SK-N-SH (cell line): ENCODE measurements at regions not wholly inside any gene's neighbourhood (a gene's known extent, or its start where the extent isn't known, plus 50 kb on each side); places are given as distances from the start of the nearest gene placed in this dataset.

ENCODE experiments used
- CTCF ChIA-PET: fragments of 300-600, 350-600 bp; formaldehyde crosslinking; extraction: SDS; loops from one replicate; lab custom pipeline; 2021; lab: Yijun Ruan, JAX
- POLR2A ChIA-PET: fragments of 350-600 bp; sonication (Branson Sonifier 250); formaldehyde crosslinking; extraction: SDS; loops from one replicate; lab custom pipeline; 2020; ENCODE audit warnings: antibody characterized with exemption, inconsistent platforms; lab: Yijun Ruan, JAX
- DNase-seq: peaks from one replicate; pipeline ENCODE4 v3.0.0; 2012
- H2AFZ ChIP-seq: fragments of 200-600 bp; sonication (generic); 2 replicates; pipeline ENCODE4 v1.8.1; 2016; ENCODE audit warnings: antibody characterized with exemption, mild to moderate bottlenecking, low read depth
- H3F3A ChIP-seq: fragments of 200-600 bp; sonication (generic); replicated peaks from 2 replicates; pipeline ENCODE3; 2016; ENCODE audit warnings: antibody characterized with exemption, mild to moderate bottlenecking; ENCODE audit not compliant: insufficient read depth
- H3K27ac ChIP-seq, 2 experiments: fragments of 200-500 bp in 1 of 2; fragments of 200-600 bp in 1 of 2; sonication (Bioruptor generic) in 1 of 2; sonication (generic), shearing (Covaris generic) in 1 of 2; 2 replicates each; pipeline versions ENCODE4 v1.5.1 to v1.6.1; 2014 to 2016; ENCODE audit warnings: low read depth in 2 of 2, inconsistent platforms in 1 of 2, low read length in 1 of 2, mild to moderate bottlenecking in 1 of 2, mixed read lengths in 1 of 2
- H3K27me3 ChIP-seq: fragments of 200-600 bp; sonication (generic), shearing (Covaris generic); 2 replicates; pipeline ENCODE4 v1.6.1; 2016; ENCODE audit warnings: mixed run types; ENCODE audit not compliant: insufficient read depth
- H3K36me3 ChIP-seq, 2 experiments: fragments of 200-500 bp in 1 of 2; fragments of 200-600 bp in 1 of 2; sonication (Bioruptor generic) in 1 of 2; sonication (generic) in 1 of 2; replicated peaks in 1 of 2; 2 replicates each; pipeline versions ENCODE3 to v1.5.1; 2014 to 2016; ENCODE audit warnings: low read length in 1 of 2, mild to moderate bottlenecking in 1 of 2; ENCODE audit not compliant: insufficient read depth in 2 of 2, control insufficient read depth in 1 of 2
- H3K4me1 ChIP-seq, 2 experiments: fragments of 200-500 bp in 1 of 2; fragments of 200-600 bp in 1 of 2; sonication (Bioruptor generic) in 1 of 2; sonication (generic), shearing (Covaris generic) in 1 of 2; 2 replicates each; pipeline versions ENCODE4 v1.5.1 to v1.6.1; 2014 to 2016; ENCODE audit warnings: low read depth in 1 of 2, low read length in 1 of 2, mixed run types in 1 of 2; ENCODE audit not compliant: insufficient read depth in 2 of 2, control insufficient read depth in 1 of 2
- H3K4me2 ChIP-seq: fragments of 200-600 bp; sonication (generic), shearing (Covaris generic); 2 replicates; pipeline ENCODE4 v1.6.1; 2017; ENCODE audit warnings: mixed run types
- H3K4me3 ChIP-seq, 2 experiments: fragments of 200-500 bp in 1 of 2; fragments of 200-600 bp in 1 of 2; sonication (Bioruptor generic) in 1 of 2; sonication (generic), shearing (Covaris generic) in 1 of 2; 2 replicates each; pipeline versions ENCODE4 v1.5.1 to v1.8.1; 2014 to 2016; ENCODE audit warnings: low read depth in 2 of 2, inconsistent platforms in 1 of 2, low read length in 1 of 2, mild to moderate bottlenecking in 1 of 2, mixed read lengths in 1 of 2, moderate library complexity in 1 of 2
- H3K79me2 ChIP-seq: fragments of 200-600 bp; sonication (generic); 2 replicates; pipeline ENCODE4 v1.8.1; 2017; ENCODE audit warnings: mild to moderate bottlenecking; ENCODE audit not compliant: insufficient read depth
- H3K9ac ChIP-seq: fragments of 200-600 bp; sonication (generic); 2 replicates; pipeline ENCODE4 v1.6.1; 2017; ENCODE audit warnings: mixed run types
- H3K9me2 ChIP-seq: fragments of 200-600 bp; sonication (generic); 2 replicates; pipeline ENCODE4 v1.6.1; 2017; ENCODE audit warnings: mixed run types
- H3K9me3 ChIP-seq: fragments of 200-600 bp; sonication (generic); 2 replicates; pipeline ENCODE4 v1.6.1; 2017; ENCODE audit warnings: mixed run types, mild to moderate bottlenecking, moderate library complexity
- H4K20me1 ChIP-seq: fragments of 200-600 bp; sonication (generic); 2 replicates; pipeline ENCODE4 v1.6.1; 2017; ENCODE audit warnings: mild to moderate bottlenecking, mixed run types; ENCODE audit not compliant: insufficient read depth
- CHD2 ChIP-seq: fragments of 150-350 bp; IDR thresholded peaks from 2 replicates; pipeline ENCODE4 v1.6.1; 2018; ENCODE audit warnings: low read length; ENCODE audit not compliant: partially characterized antibody
- EZH2phosphoT487 ChIP-seq: fragments of 200-600 bp; sonication (generic); IDR thresholded peaks from 2 replicates; pipeline ENCODE4 v1.6.1; 2017; ENCODE audit warnings: low read depth, mixed run types, mild to moderate bottlenecking, antibody characterized with exemption, moderate library complexity, borderline replicate concordance
- JUND ChIP-seq: IDR thresholded peaks from 2 replicates; pipeline ENCODE4 v1.4.0; 2012
- NFIC ChIP-seq: IDR thresholded peaks from 2 replicates; pipeline ENCODE4 v1.4.0; 2012; ENCODE audit warnings: borderline replicate concordance
- RCOR1 ChIP-seq: fragments of 150-350 bp; IDR thresholded peaks from 2 replicates; pipeline ENCODE4 v1.6.1; 2017; ENCODE audit warnings: antibody characterized with exemption, low read length
- RXRA ChIP-seq: IDR thresholded peaks from 2 replicates; pipeline ENCODE4 v1.4.0; 2012; ENCODE audit warnings: low read depth, mild to moderate bottlenecking, borderline replicate concordance
- SMC3 ChIP-seq: IDR thresholded peaks from 2 replicates; pipeline ENCODE4 v1.6.1; 2012; ENCODE audit warnings: low read depth, low read length, improper control_type of control experiment
- TAF1 ChIP-seq: IDR thresholded peaks from 2 replicates; pipeline ENCODE4 v1.6.1; 2012; ENCODE audit warnings: low read depth, mild to moderate bottlenecking, low read length, moderate library complexity, borderline replicate concordance
- TCF12 ChIP-seq: IDR thresholded peaks from 2 replicates; pipeline ENCODE4 v1.4.0; 2012
- TEAD4 ChIP-seq: IDR thresholded peaks from 2 replicates; pipeline ENCODE4 v1.4.0; 2012; ENCODE audit warnings: mild to moderate bottlenecking, borderline replicate concordance; ENCODE audit not compliant: insufficient read depth
- YY1 ChIP-seq: IDR thresholded peaks from 2 replicates; pipeline ENCODE4 v1.4.0; 2012; ENCODE audit warnings: low read depth, mild to moderate bottlenecking
- WGBS: methylation state at CpG from one replicate; pipeline ENCODE4 v1.1.6; 2017; ENCODE audit warnings: low lambda C conversion rate; 5-methylcytosine and 5-hydroxymethylcytosine counted together
- TF ChIP-seq, protein P1 (sequence below): fragments of 150-350 bp; IDR thresholded peaks from 2 replicates; pipeline ENCODE4 v1.6.1; 2016; ENCODE audit warnings: mild to moderate bottlenecking, low read depth, low read length
- TF ChIP-seq, protein P2 (sequence below): IDR thresholded peaks from 2 replicates; pipeline ENCODE4; 2012
- TF ChIP-seq, protein P3 (sequence below): IDR thresholded peaks from 2 replicates; pipeline ENCODE4 v1.6.1; 2012; ENCODE audit warnings: mild to moderate bottlenecking, low read depth, low read length, moderate library complexity
- TF ChIP-seq, protein P4 (sequence below): fragments of 150-350 bp; IDR thresholded peaks from 2 replicates; pipeline ENCODE4 v1.6.1; 2017; ENCODE audit warnings: antibody characterized with exemption, low read length, low read depth, borderline replicate concordance

DNA sequence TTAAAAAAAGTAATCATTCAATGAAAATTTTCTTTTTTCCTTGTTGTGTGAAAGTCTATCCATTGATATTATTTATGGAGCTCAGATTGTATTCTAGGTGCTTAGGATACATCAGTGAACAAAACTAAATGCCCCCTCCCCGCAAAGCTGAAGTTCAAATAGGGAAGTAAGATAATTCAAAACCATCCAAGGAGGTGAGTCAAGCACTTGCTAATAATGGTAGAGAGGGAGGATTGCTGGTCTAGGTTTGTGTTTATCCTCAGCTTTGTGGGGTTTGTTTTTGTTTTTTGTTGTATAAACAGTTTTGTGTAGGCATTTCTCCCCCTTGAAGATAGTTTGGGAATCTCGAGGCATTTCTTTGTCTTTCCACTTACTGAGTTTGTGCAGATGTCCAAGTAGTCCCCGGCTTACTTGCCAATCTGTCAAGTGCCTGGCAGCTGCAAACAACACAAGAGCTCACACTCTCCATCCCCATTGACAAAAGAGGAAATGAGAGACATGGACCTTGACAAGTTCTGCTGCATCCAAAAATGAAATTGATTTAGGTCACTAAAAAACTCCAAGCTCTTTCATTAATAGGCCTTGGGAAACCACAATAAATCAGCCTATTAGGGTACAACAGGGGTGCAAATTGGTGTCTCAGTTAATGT, 575.8 kb upstream of the TBL1XR1 start:
- 98% methylated on average over 3 of the region's 3 CpGs for WGBS
- Histone ChIP-seq H3F3A (peaks cover 9% of the 10 kb centered on the region), H3K27ac (no peak overlapping the region), H3K27me3 (no peaks in the 10 kb centered on the region), H3K4me1 (peaks cover 3 to 10% of the 10 kb centered on the region in 2 experiments), H4K20me1 (no peaks in the 10 kb centered on the region), H3K4me3 (no peak overlapping the region), H3K36me3 (no peaks in the 10 kb centered on the region), H3K4me2 (no peak overlapping the region), H3K79me2 (no peaks in the 10 kb centered on the region), H3K9ac (no peak overlapping the region), H2AFZ (no peak overlapping the region), H3K9me2 (no peaks in the 10 kb centered on the region), H3K9me3 (no peaks in the 10 kb centered on the region)
- ChIA-PET POLR2A (no interaction called here), CTCF (interaction anchor here (1.1 kb wide), 1 partner anchor 722 kb away, joined by 3 read pairs; no protein-coding TSS in a partner anchor)
- TF ChIP-seq, protein P1, sequence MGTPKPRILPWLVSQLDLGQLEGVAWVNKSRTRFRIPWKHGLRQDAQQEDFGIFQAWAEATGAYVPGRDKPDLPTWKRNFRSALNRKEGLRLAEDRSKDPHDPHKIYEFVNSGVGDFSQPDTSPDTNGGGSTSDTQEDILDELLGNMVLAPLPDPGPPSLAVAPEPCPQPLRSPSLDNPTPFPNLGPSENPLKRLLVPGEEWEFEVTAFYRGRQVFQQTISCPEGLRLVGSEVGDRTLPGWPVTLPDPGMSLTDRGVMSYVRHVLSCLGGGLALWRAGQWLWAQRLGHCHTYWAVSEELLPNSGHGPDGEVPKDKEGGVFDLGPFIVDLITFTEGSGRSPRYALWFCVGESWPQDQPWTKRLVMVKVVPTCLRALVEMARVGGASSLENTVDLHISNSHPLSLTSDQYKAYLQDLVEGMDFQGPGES = no peak
- TF ChIP-seq RCOR1 (no peak), YY1 (no peak), EZH2phosphoT487 (no peak), CHD2 (no peak), NFIC (no peak), RXRA (no peak), TCF12 (no peak), JUND (no peak), TEAD4 (no peak), SMC3 (no peak), TAF1 (no peak)
- TF ChIP-seq, protein P2, sequence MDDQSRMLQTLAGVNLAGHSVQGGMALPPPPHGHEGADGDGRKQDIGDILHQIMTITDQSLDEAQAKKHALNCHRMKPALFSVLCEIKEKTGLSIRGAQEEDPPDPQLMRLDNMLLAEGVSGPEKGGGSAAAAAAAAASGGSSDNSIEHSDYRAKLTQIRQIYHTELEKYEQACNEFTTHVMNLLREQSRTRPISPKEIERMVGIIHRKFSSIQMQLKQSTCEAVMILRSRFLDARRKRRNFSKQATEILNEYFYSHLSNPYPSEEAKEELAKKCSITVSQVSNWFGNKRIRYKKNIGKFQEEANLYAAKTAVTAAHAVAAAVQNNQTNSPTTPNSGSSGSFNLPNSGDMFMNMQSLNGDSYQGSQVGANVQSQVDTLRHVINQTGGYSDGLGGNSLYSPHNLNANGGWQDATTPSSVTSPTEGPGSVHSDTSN = no peak
- TF ChIP-seq, protein P3, sequence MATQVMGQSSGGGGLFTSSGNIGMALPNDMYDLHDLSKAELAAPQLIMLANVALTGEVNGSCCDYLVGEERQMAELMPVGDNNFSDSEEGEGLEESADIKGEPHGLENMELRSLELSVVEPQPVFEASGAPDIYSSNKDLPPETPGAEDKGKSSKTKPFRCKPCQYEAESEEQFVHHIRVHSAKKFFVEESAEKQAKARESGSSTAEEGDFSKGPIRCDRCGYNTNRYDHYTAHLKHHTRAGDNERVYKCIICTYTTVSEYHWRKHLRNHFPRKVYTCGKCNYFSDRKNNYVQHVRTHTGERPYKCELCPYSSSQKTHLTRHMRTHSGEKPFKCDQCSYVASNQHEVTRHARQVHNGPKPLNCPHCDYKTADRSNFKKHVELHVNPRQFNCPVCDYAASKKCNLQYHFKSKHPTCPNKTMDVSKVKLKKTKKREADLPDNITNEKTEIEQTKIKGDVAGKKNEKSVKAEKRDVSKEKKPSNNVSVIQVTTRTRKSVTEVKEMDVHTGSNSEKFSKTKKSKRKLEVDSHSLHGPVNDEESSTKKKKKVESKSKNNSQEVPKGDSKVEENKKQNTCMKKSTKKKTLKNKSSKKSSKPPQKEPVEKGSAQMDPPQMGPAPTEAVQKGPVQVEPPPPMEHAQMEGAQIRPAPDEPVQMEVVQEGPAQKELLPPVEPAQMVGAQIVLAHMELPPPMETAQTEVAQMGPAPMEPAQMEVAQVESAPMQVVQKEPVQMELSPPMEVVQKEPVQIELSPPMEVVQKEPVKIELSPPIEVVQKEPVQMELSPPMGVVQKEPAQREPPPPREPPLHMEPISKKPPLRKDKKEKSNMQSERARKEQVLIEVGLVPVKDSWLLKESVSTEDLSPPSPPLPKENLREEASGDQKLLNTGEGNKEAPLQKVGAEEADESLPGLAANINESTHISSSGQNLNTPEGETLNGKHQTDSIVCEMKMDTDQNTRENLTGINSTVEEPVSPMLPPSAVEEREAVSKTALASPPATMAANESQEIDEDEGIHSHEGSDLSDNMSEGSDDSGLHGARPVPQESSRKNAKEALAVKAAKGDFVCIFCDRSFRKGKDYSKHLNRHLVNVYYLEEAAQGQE = no peak
- TF ChIP-seq, protein P4, sequence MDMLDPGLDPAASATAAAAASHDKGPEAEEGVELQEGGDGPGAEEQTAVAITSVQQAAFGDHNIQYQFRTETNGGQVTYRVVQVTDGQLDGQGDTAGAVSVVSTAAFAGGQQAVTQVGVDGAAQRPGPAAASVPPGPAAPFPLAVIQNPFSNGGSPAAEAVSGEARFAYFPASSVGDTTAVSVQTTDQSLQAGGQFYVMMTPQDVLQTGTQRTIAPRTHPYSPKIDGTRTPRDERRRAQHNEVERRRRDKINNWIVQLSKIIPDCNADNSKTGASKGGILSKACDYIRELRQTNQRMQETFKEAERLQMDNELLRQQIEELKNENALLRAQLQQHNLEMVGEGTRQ = no peak
- DNase-seq = no peak
